ENCODE measurements at regions not wholly inside any gene's neighbourhood (a gene's known extent, or its start where the extent isn't known, plus 50 kb on each side); places are given as distances from the start of the nearest gene placed in this dataset.

- no peak for TF ChIP-seq CTCF (IDR thresholded peaks at IDR 0.05; ENCODE audit: poor library complexity, severe bottlenecking)
- TF ChIP-seq POLR2AphosphoS5 (IDR thresholded peaks at IDR 0.05), result no peak
- no peak for TF ChIP-seq REST (IDR thresholded peaks at IDR 0.05; ENCODE audit: borderline replicate concordance)
Observed at GRCh38 chr12:24139035-24139434, 189.6 kb upstream of the SOX5 start.
